ENCODE measurements at regions not wholly inside any gene's neighbourhood (a gene's known extent, or its start where the extent isn't known, plus 50 kb on each side); places are given as distances from the start of the nearest gene placed in this dataset.

DNA sequence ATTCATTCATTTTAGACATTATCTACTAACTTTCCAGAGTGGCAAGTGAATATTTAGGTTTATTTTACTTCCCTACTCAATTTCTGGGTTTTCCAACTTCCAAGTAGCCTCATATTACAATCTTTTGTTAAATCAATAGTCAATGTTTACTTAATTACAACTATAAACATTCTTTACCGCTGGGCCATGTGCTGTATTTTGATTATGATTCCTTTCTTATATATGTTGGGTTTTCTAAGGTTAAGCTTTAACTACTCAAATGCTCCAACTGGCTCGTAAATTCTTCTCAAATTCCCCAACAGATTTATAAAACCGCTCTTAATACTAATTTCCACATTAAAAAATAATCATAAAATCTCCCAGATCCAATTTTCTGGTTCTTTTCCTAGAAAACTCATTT is 110.1 kb upstream of the ABCA1 start:
- ATAC-seq (ENCODE audit: low read depth) (no peak), DNase-seq (ENCODE audit: low spot score in 2 of 2) (no peak)
- H3K9me3 Mint-ChIP-seq: peaks cover 11% of the 10 kb centered on the region
- H3K36me3 Mint-ChIP-seq: peaks cover 3% of the 10 kb centered on the region
- H3K27me3 Mint-ChIP-seq: peaks cover 4% of the 10 kb centered on the region
- H3K4me1 Mint-ChIP-seq: peaks cover 5% of the 10 kb centered on the region
- no peak overlapping the region for H3K27ac Mint-ChIP-seq
- no peak overlapping the region for H3K4me3 Mint-ChIP-seq

DNA sequence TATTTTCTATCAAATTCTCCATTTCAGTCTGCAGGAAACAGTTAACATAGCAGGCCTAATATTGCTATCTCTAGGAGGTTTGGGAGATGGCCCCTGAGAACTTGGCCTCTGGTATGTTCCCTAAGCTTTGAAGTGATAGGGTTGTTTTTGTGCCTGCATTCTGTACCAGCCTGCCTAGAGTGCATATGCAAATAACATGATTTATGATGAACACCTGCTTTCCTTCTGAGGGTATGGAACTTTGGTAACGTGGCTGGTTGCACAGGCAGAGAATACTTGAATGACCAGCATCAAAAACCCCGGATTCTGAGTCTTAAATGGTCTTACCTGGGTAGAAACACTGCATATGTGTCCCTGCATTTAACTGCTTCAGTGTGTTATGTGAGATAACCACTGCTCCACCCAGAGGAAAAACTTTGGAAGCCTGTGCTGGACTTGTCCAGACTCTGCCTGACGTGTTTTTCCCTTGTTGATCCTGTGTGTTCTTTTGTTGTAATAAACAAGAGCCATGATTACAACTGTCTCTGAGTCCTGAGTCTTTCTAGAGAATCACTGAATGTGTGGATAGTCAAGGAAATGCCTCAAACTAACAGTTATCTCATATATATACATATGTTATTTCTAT is 111.3 kb upstream of the ABCA1 start:
- Mint-ChIP-seq H3K4me1 (peaks cover 5% of the 10 kb centered on the region), H3K36me3 (peaks cover 3% of the 10 kb centered on the region), H3K4me3 (no peak overlapping the region), H3K9me3 (peaks cover 11% of the 10 kb centered on the region), H3K27me3 (peaks cover 4% of the 10 kb centered on the region), H3K27ac (no peak overlapping the region)
- DNase-seq (ENCODE audit: low spot score in 2 of 2): no peak
- ATAC-seq (ENCODE audit: low read depth): peak; percentile 35

DNA sequence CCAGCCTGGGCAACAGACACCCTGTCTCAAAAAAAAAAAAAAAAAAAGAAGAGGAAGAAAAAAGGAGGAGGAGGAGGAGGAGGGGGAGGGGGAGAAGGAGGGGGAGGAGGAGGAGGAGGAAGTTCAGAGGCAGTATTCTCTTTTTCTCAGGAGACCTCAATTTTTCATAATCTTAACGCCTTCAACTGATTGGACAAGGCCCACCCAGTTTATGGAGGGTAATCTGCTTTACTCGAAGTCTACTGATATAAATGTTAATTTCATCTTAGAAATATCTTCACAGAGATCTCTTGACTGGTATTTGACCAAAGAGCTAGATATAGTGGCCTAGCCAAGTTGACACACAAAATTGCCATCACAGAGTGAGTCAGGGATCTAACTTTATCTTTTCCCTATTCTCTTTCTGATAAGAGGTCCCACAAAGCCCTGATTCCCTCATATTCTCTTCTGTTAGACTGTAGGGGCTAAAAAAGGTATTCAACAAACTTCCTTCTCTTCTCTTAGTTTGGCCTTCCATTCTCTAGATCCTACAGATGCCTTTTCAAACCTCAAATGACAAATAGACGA is 115.5 kb upstream of the ABCA1 start:
- ATAC-seq (ENCODE audit: low read depth): no peak

DNA sequence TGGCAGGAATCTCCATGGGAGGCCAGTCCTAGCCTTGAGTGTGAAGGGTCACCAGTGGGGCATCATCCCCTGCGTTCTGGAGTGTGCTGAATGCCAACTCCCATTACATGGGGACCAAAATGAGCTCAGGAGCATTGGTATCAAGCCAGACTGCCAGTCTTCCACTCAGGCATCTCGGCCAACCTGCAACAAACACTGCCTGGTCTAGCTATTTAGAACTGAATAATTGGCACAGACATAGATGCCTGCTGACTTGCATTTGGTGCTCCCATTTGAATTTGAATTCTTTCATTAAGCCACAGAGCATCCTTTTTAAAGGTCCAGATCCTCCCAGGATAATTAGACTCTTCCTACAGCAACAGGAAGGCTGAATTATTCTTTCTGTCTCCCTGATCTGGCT is 116.6 kb upstream of the ABCA1 start:
- DNase-seq (ENCODE audit: low spot score in 2 of 2): no peak
- ATAC-seq (ENCODE audit: low read depth): no peak
- Mint-ChIP-seq H3K27ac (no peak overlapping the region), H3K4me3 (no peak overlapping the region), H3K27me3 (peaks cover 4% of the 10 kb centered on the region), H3K4me1 (no peaks in the 10 kb centered on the region), H3K9me3 (peaks cover 2% of the 10 kb centered on the region), H3K36me3 (peaks cover 2% of the 10 kb centered on the region)

More for the DNA sequence above, 115.5 kb upstream of the ABCA1 start:
- Mint-ChIP-seq H3K27me3 (peaks cover 4% of the 10 kb centered on the region), H3K27ac (no peak overlapping the region), H3K4me3 (no peak overlapping the region), H3K36me3 (peaks cover 2% of the 10 kb centered on the region), H3K4me1 (peaks cover 5% of the 10 kb centered on the region), H3K9me3 (peaks cover 2% of the 10 kb centered on the region)
- DNase-seq (ENCODE audit: low spot score in 2 of 2): no peak

DNA sequence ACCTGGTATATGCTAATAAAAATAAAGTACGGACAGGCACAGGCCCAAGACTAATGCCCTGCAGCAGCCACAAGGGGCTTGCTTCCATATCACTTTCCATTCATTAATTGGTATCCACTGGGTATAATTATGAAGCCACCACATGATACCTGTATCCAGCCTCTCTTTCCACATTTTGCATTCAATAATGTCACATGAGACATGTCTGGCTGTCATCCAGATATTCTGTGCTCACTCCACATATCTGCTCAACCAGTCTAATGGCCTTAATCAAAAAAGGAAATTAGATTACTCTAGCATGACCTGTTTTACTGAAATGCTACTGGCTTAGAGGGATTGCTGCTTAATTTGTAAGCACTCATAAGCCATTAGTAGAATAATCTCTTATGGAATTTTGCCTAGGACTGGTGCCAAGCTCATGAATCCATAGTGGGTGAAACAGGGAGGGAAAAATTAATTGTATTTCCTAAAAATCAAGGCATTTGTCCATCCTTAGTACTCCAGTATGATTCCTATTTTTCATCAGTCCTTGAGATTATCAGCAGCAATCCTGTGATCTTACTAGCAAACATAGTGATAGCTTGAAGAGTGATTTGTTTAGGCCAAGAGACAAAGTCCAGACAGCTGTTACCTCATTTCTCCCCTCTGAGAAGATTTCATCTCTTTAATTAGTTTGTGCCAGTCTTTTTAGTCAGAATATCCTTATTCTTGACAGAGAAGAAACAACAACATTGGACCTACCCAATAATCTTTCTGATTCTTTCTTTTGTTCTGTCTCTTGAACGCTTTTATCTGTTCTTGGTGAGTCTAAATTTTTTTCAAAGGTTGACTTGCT is 119.2 kb upstream of the ABCA1 start:
- Mint-ChIP-seq H3K9me3 (peaks cover 2% of the 10 kb centered on the region), H3K36me3 (peaks cover 3% of the 10 kb centered on the region), H3K4me1 (no peaks in the 10 kb centered on the region), H3K27ac (no peak overlapping the region), H3K4me3 (no peak overlapping the region), H3K27me3 (peaks cover 4% of the 10 kb centered on the region)
- no peak for ATAC-seq (ENCODE audit: low read depth)
- DNase-seq (ENCODE audit: low spot score in 2 of 2): no peak

DNA sequence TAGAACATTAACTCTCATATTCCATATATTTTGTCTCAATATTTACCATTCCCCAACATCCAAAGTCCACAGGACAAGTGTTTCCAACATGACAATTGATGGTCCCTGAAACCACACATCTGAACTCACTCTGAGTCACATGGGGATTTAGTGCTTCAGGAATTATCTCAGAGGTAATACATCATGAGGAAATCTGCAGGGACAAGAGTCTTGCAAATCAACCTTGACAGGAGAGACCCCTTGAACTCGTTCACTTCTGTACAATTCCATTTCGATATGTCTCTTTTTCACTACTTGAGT is 119.7 kb upstream of the ABCA1 start:
- Mint-ChIP-seq H3K36me3 (peaks cover 3% of the 10 kb centered on the region), H3K4me3 (no peak overlapping the region), H3K27ac (no peak overlapping the region), H3K27me3 (peaks cover 3% of the 10 kb centered on the region), H3K9me3 (peaks cover 2% of the 10 kb centered on the region), H3K4me1 (no peaks in the 10 kb centered on the region)
- no peak for ATAC-seq (ENCODE audit: low read depth)
- no peak for DNase-seq (ENCODE audit: low spot score in 2 of 2)

DNA sequence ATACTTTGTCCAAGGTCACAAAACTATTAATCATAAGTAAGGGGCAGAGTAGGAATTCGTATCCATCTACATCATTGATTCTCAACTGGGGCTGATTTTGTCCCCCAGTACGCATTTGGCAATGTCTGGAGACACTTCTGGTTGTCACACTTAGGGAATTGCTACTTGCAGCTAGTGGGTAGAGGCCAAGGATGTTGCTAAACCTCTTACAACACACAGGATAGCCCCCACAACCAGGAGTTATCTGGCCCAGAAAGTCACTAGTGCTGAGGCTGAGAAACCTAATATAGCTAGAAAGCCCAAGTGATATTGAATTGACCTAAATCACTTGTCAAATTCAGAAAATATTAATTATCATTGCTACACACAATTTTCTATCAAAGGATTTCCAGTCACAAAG is 120.4 kb upstream of the ABCA1 start:
- Mint-ChIP-seq H3K4me3 (no peak overlapping the region), H3K27me3 (peaks cover 1% of the 10 kb centered on the region), H3K9me3 (no peaks in the 10 kb centered on the region), H3K4me1 (no peaks in the 10 kb centered on the region), H3K27ac (no peak overlapping the region), H3K36me3 (peaks cover 1% of the 10 kb centered on the region)
- ATAC-seq (ENCODE audit: low read depth): no peak
- DNase-seq (ENCODE audit: low spot score in 2 of 2): no peak

DNA sequence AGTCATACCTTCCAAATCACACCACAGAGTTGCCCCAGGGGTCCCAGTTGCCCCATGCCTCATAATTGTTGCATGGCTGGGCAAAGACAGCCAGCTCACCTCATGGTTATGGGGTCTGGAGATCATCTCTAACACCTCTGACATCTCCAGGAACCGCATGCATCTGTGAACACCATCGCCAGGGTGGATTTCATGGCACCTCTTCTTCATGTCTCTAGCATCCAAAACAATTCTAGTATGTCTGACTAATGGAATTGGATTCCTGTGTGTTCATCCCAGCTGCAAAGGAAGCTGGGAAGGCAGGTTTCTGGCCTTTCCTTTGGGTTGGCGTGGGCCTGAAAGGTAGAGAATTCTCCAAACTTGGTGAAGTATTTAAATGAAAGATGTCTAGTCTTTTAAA is 122.3 kb upstream of the ABCA1 start:
- DNase-seq (ENCODE audit: low spot score in 2 of 2): no peak
- no peaks in the 10 kb centered on the region for H3K4me1 Mint-ChIP-seq

DNA sequence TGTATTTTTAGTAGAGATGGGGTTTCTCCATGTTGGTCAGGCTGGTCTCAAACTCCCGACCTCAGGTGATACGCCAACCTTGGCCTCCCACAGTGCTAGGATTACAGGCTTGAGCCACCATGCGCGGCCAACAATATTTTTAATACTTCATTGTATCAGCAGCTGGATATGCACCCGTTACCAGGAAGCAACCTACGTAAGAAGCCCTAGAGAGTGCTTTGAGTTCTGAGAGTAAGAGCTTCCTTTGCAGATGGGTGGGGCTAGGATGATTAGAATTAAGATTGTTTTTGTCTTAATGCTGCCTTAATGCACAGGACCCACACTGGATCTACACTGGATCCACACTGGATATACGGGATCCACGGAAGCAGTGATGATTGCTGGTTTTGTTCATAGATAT is 123.9 kb upstream of the ABCA1 start:
- ATAC-seq (ENCODE audit: low read depth) (no peak), DNase-seq (ENCODE audit: low spot score in 2 of 2) (no peak)
- Mint-ChIP-seq H3K27me3 (peaks cover 6% of the 10 kb centered on the region), H3K4me3 (no peak overlapping the region), H3K9me3 (no peaks in the 10 kb centered on the region), H3K36me3 (peaks cover 1% of the 10 kb centered on the region), H3K4me1 (no peaks in the 10 kb centered on the region), H3K27ac (no peak overlapping the region)

More for the DNA sequence above, 122.3 kb upstream of the ABCA1 start:
- Mint-ChIP-seq H3K4me3 (no peak overlapping the region), H3K27ac (no peak overlapping the region), H3K9me3 (no peaks in the 10 kb centered on the region), H3K36me3 (peaks cover 1% of the 10 kb centered on the region), H3K27me3 (peaks cover 4% of the 10 kb centered on the region)
- no peak for ATAC-seq (ENCODE audit: low read depth)

DNA sequence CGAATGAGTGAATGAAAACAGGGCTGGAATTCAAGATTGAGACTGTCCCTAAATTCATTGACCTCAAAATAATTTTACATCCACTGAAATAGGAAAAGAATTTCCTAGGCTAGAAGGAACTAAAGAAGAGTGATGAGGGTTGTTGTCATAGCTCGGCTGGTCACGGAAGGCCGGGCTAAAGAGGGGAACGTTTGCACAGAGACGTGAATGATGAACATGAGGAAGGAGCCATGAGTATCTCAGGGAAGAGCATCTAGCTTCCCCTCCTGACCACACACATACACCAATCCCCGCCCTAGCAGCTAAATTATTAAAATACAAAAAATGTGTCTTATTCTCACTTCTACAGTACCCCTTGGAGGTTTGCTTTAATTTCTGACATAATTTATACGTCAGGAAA is 124.4 kb upstream of the ABCA1 start:
- H3K4me1 Mint-ChIP-seq: no peaks in the 10 kb centered on the region
- ATAC-seq (ENCODE audit: low read depth) (no peak), DNase-seq (ENCODE audit: low spot score in 2 of 2) (no peak)
- H3K9me3 Mint-ChIP-seq: no peaks in the 10 kb centered on the region
- no peak overlapping the region for H3K4me3 Mint-ChIP-seq
- peaks cover 1% of the 10 kb centered on the region for H3K36me3 Mint-ChIP-seq
- H3K27ac Mint-ChIP-seq: no peak overlapping the region
- H3K27me3 Mint-ChIP-seq: peaks cover 6% of the 10 kb centered on the region

DNA sequence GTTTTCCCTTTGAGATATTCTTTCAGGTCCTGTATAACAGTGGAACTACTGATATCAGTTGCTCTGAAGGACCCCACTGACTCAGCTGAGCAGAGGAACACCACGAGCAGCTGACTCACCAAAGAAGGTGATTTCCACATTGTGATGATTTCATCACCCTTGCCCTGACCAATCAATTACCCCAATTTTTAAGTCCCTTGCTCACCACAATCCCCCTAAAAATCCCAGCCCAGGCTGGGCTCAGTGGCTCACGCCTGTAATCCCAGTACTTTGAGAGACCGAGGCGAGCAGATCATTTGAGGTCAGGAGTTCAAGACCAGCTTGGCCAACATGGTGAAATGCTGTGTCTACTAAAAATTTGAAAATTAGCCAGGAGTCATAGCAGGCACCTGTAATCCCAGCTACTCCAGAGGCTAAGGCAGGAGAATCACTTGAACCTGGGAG is 125.3 kb upstream of the ABCA1 start:
- Mint-ChIP-seq H3K27ac (no peak overlapping the region), H3K36me3 (peaks cover 1% of the 10 kb centered on the region), H3K4me3 (no peak overlapping the region), H3K27me3 (peaks cover 4% of the 10 kb centered on the region), H3K4me1 (no peaks in the 10 kb centered on the region), H3K9me3 (no peaks in the 10 kb centered on the region)
- DNase-seq (ENCODE audit: low spot score in 2 of 2) (no peak), ATAC-seq (ENCODE audit: low read depth) (no peak)

DNA sequence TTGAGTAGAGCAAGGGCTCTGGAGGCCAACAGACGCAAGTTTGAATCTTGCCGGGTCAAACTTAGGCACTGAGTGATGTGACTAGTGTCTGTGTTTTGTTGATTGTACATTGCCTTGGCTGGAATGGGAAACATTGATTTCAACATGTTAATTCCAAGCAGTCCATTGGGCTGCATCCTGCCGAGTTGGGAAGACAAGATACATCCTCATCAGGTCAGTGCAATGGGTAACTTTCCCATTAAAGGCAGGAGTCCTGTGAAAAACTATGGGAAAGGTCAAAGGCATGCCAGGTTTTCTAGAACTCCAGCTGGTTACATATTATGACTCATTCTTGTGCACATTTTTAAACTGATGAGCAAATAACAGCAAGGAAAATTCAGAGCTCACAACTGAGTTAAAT is 126.5 kb upstream of the ABCA1 start:
- no peaks in the 10 kb centered on the region for H3K9me3 Mint-ChIP-seq
- H3K27ac Mint-ChIP-seq: no peak overlapping the region
- DNase-seq (ENCODE audit: low spot score in 2 of 2) (no peak), ATAC-seq (ENCODE audit: low read depth) (no peak)
- H3K36me3 Mint-ChIP-seq: peaks cover 1% of the 10 kb centered on the region
- no peak overlapping the region for H3K4me3 Mint-ChIP-seq
- no peaks in the 10 kb centered on the region for H3K4me1 Mint-ChIP-seq
- peaks cover 4% of the 10 kb centered on the region for H3K27me3 Mint-ChIP-seq

DNA sequence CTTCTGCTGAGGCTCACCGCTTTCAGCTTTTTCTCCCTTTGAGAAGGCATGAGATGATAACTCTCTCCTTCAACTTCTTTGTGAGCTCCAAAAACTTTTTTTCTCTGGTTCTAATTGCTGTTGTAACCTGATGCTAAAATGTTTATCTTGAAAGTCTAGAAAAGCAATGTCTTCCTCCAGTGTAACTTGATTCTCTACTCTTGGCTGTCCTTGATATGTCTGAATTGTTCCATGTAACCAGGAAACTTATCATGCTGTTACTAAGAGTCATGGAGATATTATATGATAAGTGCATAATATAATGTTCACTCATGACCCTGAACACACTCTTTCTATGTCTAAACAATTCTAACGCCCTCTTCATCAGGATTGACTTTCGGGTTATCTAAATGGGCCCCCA is 128.0 kb upstream of the ABCA1 start:
- Mint-ChIP-seq H3K9me3 (no peaks in the 10 kb centered on the region), H3K4me1 (no peaks in the 10 kb centered on the region), H3K36me3 (no peaks in the 10 kb centered on the region), H3K27ac (no peak overlapping the region), H3K4me3 (no peak overlapping the region), H3K27me3 (peaks cover 8% of the 10 kb centered on the region)
- DNase-seq (ENCODE audit: low spot score in 2 of 2) (no peak), ATAC-seq (ENCODE audit: low read depth) (no peak)

DNA sequence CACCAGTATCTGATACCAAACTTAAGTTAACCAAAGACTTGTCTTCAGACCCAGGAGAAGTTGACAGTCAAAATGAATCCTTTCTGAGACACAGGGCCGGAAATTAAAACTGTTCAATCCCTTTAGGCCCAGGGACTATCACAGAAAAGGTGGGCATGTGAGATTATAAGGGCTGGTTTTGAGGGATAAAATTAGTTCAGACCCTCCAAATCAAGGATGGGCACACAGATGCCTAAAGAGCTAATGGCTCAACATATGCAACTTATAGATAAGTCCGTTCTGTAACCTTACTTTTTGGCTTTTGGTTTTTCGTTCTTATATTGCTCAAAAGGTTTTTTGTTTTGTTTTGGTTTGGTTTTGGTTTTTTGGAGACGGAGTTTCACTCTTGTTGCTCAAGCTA is 129.6 kb upstream of the ABCA1 start:
- Mint-ChIP-seq H3K27ac (no peak overlapping the region), H3K27me3 (peaks cover 15% of the 10 kb centered on the region), H3K36me3 (no peaks in the 10 kb centered on the region), H3K9me3 (no peaks in the 10 kb centered on the region), H3K4me3 (no peak overlapping the region), H3K4me1 (no peaks in the 10 kb centered on the region)
- ATAC-seq (ENCODE audit: low read depth) (no peak), DNase-seq (ENCODE audit: low spot score in 2 of 2) (no peak)
